H9 (cell line): ENCODE measurements at regions not wholly inside any gene's neighbourhood (a gene's known extent, or its start where the extent isn't known, plus 50 kb on each side); places are given as distances from the start of the nearest gene placed in this dataset.

Experiments
- DNase-seq: peaks from one replicate; pipeline ENCODE4 v3.0.0-alpha.2; 2017
- H2AFZ ChIP-seq: one replicate; pipeline ENCODE4 v1.6.1; 2013; ENCODE audit warnings: mild to moderate bottlenecking, low read length, control low read depth, moderate library complexity
- H2AK5ac ChIP-seq: 2 replicates; pipeline ENCODE4 v1.6.1; 2013; ENCODE audit warnings: low read length, control low read depth, mixed read lengths; ENCODE audit not compliant: insufficient read length
- H2BK120ac ChIP-seq: one replicate; pipeline ENCODE4 v1.6.1; 2013; ENCODE audit warnings: low read depth, mild to moderate bottlenecking, low read length, control low read depth, inconsistent platforms; ENCODE audit not compliant: poor library complexity, severe bottlenecking
- H2BK12ac ChIP-seq: 2 replicates; pipeline ENCODE4 v1.6.1; 2013; ENCODE audit warnings: low read length, control low read depth, mixed read lengths, low read depth; ENCODE audit not compliant: insufficient read length
- H2BK15ac ChIP-seq: 2 replicates; pipeline ENCODE4 v1.6.1; 2013; ENCODE audit warnings: low read depth, low read length, control low read depth
- H2BK20ac ChIP-seq: one replicate; pipeline ENCODE4 v1.6.1; 2013; ENCODE audit warnings: low read depth, mild to moderate bottlenecking, low read length, control low read depth, inconsistent platforms; ENCODE audit not compliant: poor library complexity, severe bottlenecking
- H2BK5ac ChIP-seq: 2 replicates; pipeline ENCODE4 v1.6.1; 2013; ENCODE audit warnings: low read length, control low read depth, mixed read lengths; ENCODE audit not compliant: insufficient read length
- H3K14ac ChIP-seq: 2 replicates; pipeline ENCODE4 v1.6.1; 2013; ENCODE audit warnings: low read length, control low read depth; ENCODE audit not compliant: insufficient read depth
- H3K18ac ChIP-seq: 2 replicates; pipeline ENCODE4 v1.6.1; 2013; ENCODE audit warnings: low read depth, mild to moderate bottlenecking, mixed read lengths, low read length, control low read depth; ENCODE audit not compliant: insufficient read length
- H3K23ac ChIP-seq: 2 replicates; pipeline ENCODE4 v1.6.1; 2013; ENCODE audit warnings: low read length, control low read depth, mixed read lengths, low read depth; ENCODE audit not compliant: insufficient read length
- H3K23me2 ChIP-seq: 2 replicates; pipeline ENCODE4 v1.6.1; 2013; ENCODE audit warnings: low read depth, mild to moderate bottlenecking, mixed read lengths, low read length, control low read depth; ENCODE audit not compliant: insufficient read length, poor library complexity, severe bottlenecking
- H3K27ac ChIP-seq: 2 replicates; pipeline ENCODE4 v1.5.1; 2013; ENCODE audit warnings: low read length, control low read depth, mixed read lengths, low read depth; ENCODE audit not compliant: insufficient read length
- H3K27me3 ChIP-seq: 2 replicates; pipeline ENCODE4 v1.6.1; 2013; ENCODE audit warnings: low read length, control low read depth, inconsistent platforms; ENCODE audit not compliant: insufficient read depth
- H3K4ac ChIP-seq: 2 replicates; pipeline ENCODE4 v1.6.1; 2013; ENCODE audit warnings: low read depth, mild to moderate bottlenecking, control low read depth, inconsistent platforms, low read length, moderate library complexity
- H3K4me1 ChIP-seq: 2 replicates; pipeline ENCODE4 v1.6.1; 2013; ENCODE audit warnings: low read length, control low read depth, inconsistent platforms; ENCODE audit not compliant: insufficient read depth
- H3K4me2 ChIP-seq: 2 replicates; pipeline ENCODE4 v1.6.1; 2013; ENCODE audit warnings: low read length, control low read depth, mixed read lengths; ENCODE audit not compliant: insufficient read length, insufficient read depth
- H3K56ac ChIP-seq: 2 replicates; pipeline ENCODE4 v1.6.1; 2013; ENCODE audit warnings: low read depth, mild to moderate bottlenecking, mixed read lengths, low read length, control low read depth; ENCODE audit not compliant: insufficient read length
- H3K79me1 ChIP-seq: 2 replicates; pipeline ENCODE4 v1.6.1; 2013; ENCODE audit warnings: low read depth, mild to moderate bottlenecking, moderate library complexity, low read length, control low read depth, inconsistent platforms; ENCODE audit not compliant: insufficient read depth, poor library complexity, severe bottlenecking
- H3K79me2 ChIP-seq: 2 replicates; pipeline ENCODE4 v1.6.1; 2013; ENCODE audit warnings: low read length, control low read depth, inconsistent platforms; ENCODE audit not compliant: insufficient read depth
- H3K9ac ChIP-seq: 2 replicates; pipeline ENCODE4 v1.6.1; 2013; ENCODE audit warnings: low read length, control low read depth, mixed read lengths; ENCODE audit not compliant: insufficient read length; ENCODE audit errors: extremely low read depth
- H3K9me3 ChIP-seq: one replicate; pipeline ENCODE4 v1.6.1; 2013; ENCODE audit warnings: low read depth, low read length, inconsistent platforms; ENCODE audit not compliant: control insufficient read depth
- H3T11ph ChIP-seq: one replicate; pipeline ENCODE4 v1.6.1; 2013; ENCODE audit warnings: mild to moderate bottlenecking, low read length, control low read depth, inconsistent platforms
- H4K20me1 ChIP-seq: one replicate; pipeline ENCODE4 v1.6.1; 2013; ENCODE audit not compliant: control insufficient read depth, insufficient read length, insufficient read depth
- H4K5ac ChIP-seq: 2 replicates; pipeline ENCODE4 v1.6.1; 2013; ENCODE audit warnings: low read depth, mild to moderate bottlenecking, mixed read lengths, low read length, control low read depth; ENCODE audit not compliant: insufficient read length
- H4K8ac ChIP-seq: replicated peaks from 2 replicates; pipeline ENCODE4 v1.6.1; 2013; ENCODE audit warnings: low read length, control low read depth, mixed read lengths, low read depth; ENCODE audit not compliant: insufficient read length
- H4K91ac ChIP-seq: 2 replicates; pipeline ENCODE4 v1.6.1; 2013; ENCODE audit warnings: low read depth, mild to moderate bottlenecking, moderate library complexity, mixed read lengths, low read length, control low read depth; ENCODE audit not compliant: insufficient read length
- H3K27ac Mint-ChIP-seq, 3 experiments: 2 replicates in 2 of 3; 3 replicates in 1 of 3; pipeline ENCODE4 v1.8.0; 2020 to 2021; ENCODE audit warnings: mixed read lengths in 3 of 3, mild to moderate bottlenecking in 1 of 3, moderate library complexity in 1 of 3
- H3K27me3 Mint-ChIP-seq: 2 replicates; pipeline ENCODE4 v1.8.0; 2021; ENCODE audit warnings: low read depth, mild to moderate bottlenecking, moderate library complexity, mixed read lengths
- H3K36me3 Mint-ChIP-seq, 3 experiments: 2 replicates in 2 of 3; 3 replicates in 1 of 3; pipeline ENCODE4 v1.8.0; 2020 to 2021; ENCODE audit warnings: low read depth in 3 of 3, mixed read lengths in 3 of 3; ENCODE audit not compliant: insufficient read depth in 1 of 3
- H3K4me1 Mint-ChIP-seq, 2 experiments: 2 replicates each; pipeline ENCODE4 v1.8.0; 2020; ENCODE audit warnings: mixed read lengths in 2 of 2
- H3K4me3 Mint-ChIP-seq, 2 experiments: 2 replicates in 1 of 2; 3 replicates in 1 of 2; pipeline ENCODE4 v1.8.0; 2020 to 2021; ENCODE audit warnings: mild to moderate bottlenecking in 2 of 2, mixed read lengths in 2 of 2, moderate library complexity in 1 of 2
- H3K9me3 Mint-ChIP-seq, 2 experiments: 2 replicates in 1 of 2; 3 replicates in 1 of 2; pipeline ENCODE4 v1.8.0; 2020; ENCODE audit warnings: mild to moderate bottlenecking in 2 of 2, mixed read lengths in 2 of 2, moderate library complexity in 1 of 2
- CTCF ChIP-seq: fragments of 200-600 bp; sonication (generic); conservative IDR thresholded peaks from 3 replicates; pipeline ENCODE4 v1.8.0; 2021; ENCODE audit warnings: antibody characterized with exemption, mild to moderate bottlenecking
- WGBS: extraction: QIAGEN DNeasy Blood & Tissue Kit; methylation state at CpG from one replicate; pipeline ENCODE4 v1.1.7; 2013; ENCODE audit warnings: missing lambda C conversion rate, low lambda C conversion rate, mixed read lengths; ENCODE audit not compliant: insufficient read length; ENCODE audit errors: extremely low coverage; 5-methylcytosine and 5-hydroxymethylcytosine counted together

GRCh38 chr22:49134076-49134475 is 693.6 kb downstream of the BRD1 start:
- no peak overlapping the region for H4K91ac ChIP-seq
- no CpG with 5 or more reads among the region's 13 CpGs for WGBS
- no peak overlapping the region for H3T11ph ChIP-seq
- Mint-ChIP-seq H3K36me3 (no peaks in the 10 kb centered on the region; a peak in 1 of 7 replicates), H3K4me1 (peaks cover 3% of the 10 kb centered on the region in 2 experiments; a peak in 3 of 4 replicates), H3K4me3 (no peak overlapping the region), H3K27me3 (peaks cover 9% of the 10 kb centered on the region), H3K27ac (no peak overlapping the region), H3K9me3 (no peaks in the 10 kb centered on the region; a peak in 1 of 5 replicates)
- no peak overlapping the region for H2BK15ac ChIP-seq
- H2AFZ ChIP-seq, result no peak overlapping the region
- no peak overlapping the region for H4K8ac ChIP-seq
- no peak for TF ChIP-seq CTCF
- no peak overlapping the region for H2BK12ac ChIP-seq
- H2AK5ac ChIP-seq, result no peak overlapping the region
- DNase-seq, result no peak
- no peaks in the 10 kb centered on the region for H3K4me1 ChIP-seq
- H3K14ac ChIP-seq, result no peak overlapping the region
- no peak overlapping the region for H3K27ac ChIP-seq
- no peak overlapping the region for H2BK5ac ChIP-seq
- no peaks in the 10 kb centered on the region for H3K79me2 ChIP-seq
- no peaks in the 10 kb centered on the region for H3K23me2 ChIP-seq
- no peak overlapping the region for H3K4me2 ChIP-seq
- H3K9me3 ChIP-seq, result no peaks in the 10 kb centered on the region
- H3K18ac ChIP-seq, result no peak overlapping the region
- H2BK20ac ChIP-seq, result no peak overlapping the region
- H3K56ac ChIP-seq, result no peak overlapping the region
- no peak overlapping the region for H3K23ac ChIP-seq
- H4K20me1 ChIP-seq, result no peaks in the 10 kb centered on the region
- no peak overlapping the region for H3K4ac ChIP-seq
- H3K9ac ChIP-seq, result no peak overlapping the region
- H4K5ac ChIP-seq, result no peak overlapping the region
- no peak overlapping the region for H2BK120ac ChIP-seq
- no peaks in the 10 kb centered on the region for H3K27me3 ChIP-seq
- H3K79me1 ChIP-seq, result no peaks in the 10 kb centered on the region
